ENCODE measurements at regions not wholly inside any gene's neighbourhood (a gene's known extent, or its start where the extent isn't known, plus 50 kb on each side); places are given as distances from the start of the nearest gene placed in this dataset.

- Mint-ChIP-seq H3K4me3 (ENCODE audit: unreplicated experiment) (no peak overlapping the region), H3K4me1 (ENCODE audit: low read depth) (no peaks in the 10 kb centered on the region), H3K27me3 (ENCODE audit: low read depth) (peaks cover 12% of the 10 kb centered on the region), H3K36me3 (ENCODE audit: low read depth) (no peaks in the 10 kb centered on the region), H3K9me3 (ENCODE audit: low read depth) (peaks cover 6% of the 10 kb centered on the region), H3K27ac (ENCODE audit: unreplicated experiment) (no peak overlapping the region)
- no peak for DNase-seq (ENCODE audit: low spot score)
- peak; percentile 75 for TF ChIP-seq CTCF (IDR thresholded peaks at IDR 0.05)
Observed at GRCh38 chr20:60851826-60852704, 400.0 kb upstream of the CDH4 start.

GRCh38 chr20:60857708-60858107, 394.4 kb upstream of the CDH4 start:
- Mint-ChIP-seq H3K36me3 (ENCODE audit: low read depth) (no peaks in the 10 kb centered on the region), H3K4me1 (ENCODE audit: low read depth) (no peaks in the 10 kb centered on the region), H3K27ac (ENCODE audit: unreplicated experiment) (no peak overlapping the region), H3K4me3 (ENCODE audit: unreplicated experiment) (no peak overlapping the region), H3K27me3 (ENCODE audit: low read depth) (peaks cover 2% of the 10 kb centered on the region), H3K9me3 (ENCODE audit: low read depth) (peaks cover 6% of the 10 kb centered on the region)
- DNase-seq (ENCODE audit: low spot score) = no peak
- TF ChIP-seq CTCF (IDR thresholded peaks at IDR 0.05) = no peak

GRCh38 chr20:60862601-60863000, 389.5 kb upstream of the CDH4 start:
- DNase-seq (ENCODE audit: low spot score) = no peak
- no peaks in the 10 kb centered on the region for H3K9me3 Mint-ChIP-seq (ENCODE audit: low read depth)
- no peak for TF ChIP-seq CTCF (IDR thresholded peaks at IDR 0.05)
- H3K27ac Mint-ChIP-seq (ENCODE audit: unreplicated experiment) = no peak overlapping the region
- H3K4me1 Mint-ChIP-seq (ENCODE audit: low read depth) = no peaks in the 10 kb centered on the region
- H3K36me3 Mint-ChIP-seq (ENCODE audit: low read depth) = no peaks in the 10 kb centered on the region
- no peak overlapping the region for H3K4me3 Mint-ChIP-seq (ENCODE audit: unreplicated experiment)
- peaks cover 8% of the 10 kb centered on the region for H3K27me3 Mint-ChIP-seq (ENCODE audit: low read depth)

GRCh38 chr20:60863548-60863947, 388.5 kb upstream of the CDH4 start:
- Mint-ChIP-seq H3K27me3 (ENCODE audit: low read depth) (peaks cover 14% of the 10 kb centered on the region), H3K27ac (ENCODE audit: unreplicated experiment) (no peak overlapping the region), H3K36me3 (ENCODE audit: low read depth) (no peaks in the 10 kb centered on the region), H3K4me1 (ENCODE audit: low read depth) (no peaks in the 10 kb centered on the region), H3K4me3 (ENCODE audit: unreplicated experiment) (no peak overlapping the region), H3K9me3 (ENCODE audit: low read depth) (no peaks in the 10 kb centered on the region)
- TF ChIP-seq CTCF (IDR thresholded peaks at IDR 0.05) = no peak
- no peak for DNase-seq (ENCODE audit: low spot score)

GRCh38 chr20:60867589-60867988, 384.5 kb upstream of the CDH4 start:
- Mint-ChIP-seq H3K27me3 (ENCODE audit: low read depth) (peaks cover 20% of the 10 kb centered on the region), H3K36me3 (ENCODE audit: low read depth) (no peaks in the 10 kb centered on the region), H3K4me1 (ENCODE audit: low read depth) (no peaks in the 10 kb centered on the region), H3K4me3 (ENCODE audit: unreplicated experiment) (no peak overlapping the region), H3K9me3 (ENCODE audit: low read depth) (no peaks in the 10 kb centered on the region), H3K27ac (ENCODE audit: unreplicated experiment) (no peak overlapping the region)
- no peak for TF ChIP-seq CTCF (IDR thresholded peaks at IDR 0.05)
- no peak for DNase-seq (ENCODE audit: low spot score)
